GM19099 (cell line): ENCODE measurements at regions not wholly inside any gene's neighbourhood (a gene's known extent, or its start where the extent isn't known, plus 50 kb on each side); places are given as distances from the start of the nearest gene placed in this dataset.

ENCODE experiments used
- POLR2A ChIP-seq: IDR thresholded peaks from 3 replicates; pipeline ENCODE4 v1.6.1; 2011; ENCODE audit warnings: low read depth; ENCODE audit not compliant: insufficient read length; ENCODE audit errors: extremely low read depth

DNA sequence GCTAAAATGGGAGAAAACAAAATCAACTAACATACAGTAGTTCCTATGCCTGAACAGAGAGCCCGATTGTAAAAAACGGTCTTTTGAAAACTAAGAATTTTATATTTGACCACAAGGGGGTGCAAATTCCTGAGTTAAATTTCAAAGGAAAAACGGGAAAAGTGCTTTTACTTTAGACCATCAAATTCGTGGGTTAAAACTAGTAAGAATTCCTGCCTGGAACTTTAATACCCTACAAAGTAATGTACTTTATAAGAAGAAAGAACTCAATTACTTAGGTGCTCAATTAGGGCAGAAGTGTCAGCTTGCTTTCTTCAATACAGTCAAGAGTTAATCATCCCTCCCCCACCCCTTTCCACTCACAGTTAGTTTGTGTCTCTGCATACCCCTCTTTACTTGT is 69.8 kb downstream of the KCNRG start:
- TF ChIP-seq POLR2A: no peak

DNA sequence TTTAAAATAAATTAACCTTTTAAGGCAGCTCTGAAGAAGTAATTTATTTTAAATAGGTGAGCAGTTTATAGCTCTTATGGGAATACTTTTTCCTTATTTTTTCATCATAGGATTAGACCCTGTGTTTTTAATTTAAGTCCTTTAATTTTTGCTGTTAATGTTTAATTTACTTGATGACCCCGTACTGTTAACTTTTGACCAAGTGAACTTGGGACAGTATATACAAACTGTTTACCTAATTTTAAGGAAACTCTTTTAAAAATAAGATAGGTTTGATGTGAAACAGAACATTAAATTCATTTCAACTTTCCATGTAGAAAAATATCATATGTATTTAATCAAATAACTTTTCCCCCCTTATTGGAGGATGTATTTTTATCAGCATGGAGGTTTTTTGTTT is 74.4 kb downstream of the KCNRG start:
- no peak for TF ChIP-seq POLR2A

DNA sequence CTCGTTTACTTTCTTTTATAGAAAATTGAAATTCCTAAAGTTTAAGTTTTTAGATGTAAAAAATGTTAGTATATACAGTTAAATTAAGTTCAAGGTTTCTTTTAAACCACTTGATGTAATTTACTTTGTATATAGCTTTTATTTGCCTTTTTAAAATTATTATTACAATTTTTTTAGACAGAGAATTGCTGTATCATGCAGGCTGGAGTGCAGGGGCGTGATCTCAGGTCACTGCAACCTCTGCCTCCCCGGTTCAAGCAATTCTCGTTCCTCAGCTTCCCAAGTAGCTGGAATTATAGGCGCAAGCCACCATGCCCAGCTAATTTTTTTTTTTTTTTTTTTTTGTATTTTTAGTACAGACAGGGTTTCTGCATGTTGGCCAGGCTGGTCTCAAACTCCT is 75.0 kb downstream of the KCNRG start:
- TF ChIP-seq POLR2A: no peak

DNA sequence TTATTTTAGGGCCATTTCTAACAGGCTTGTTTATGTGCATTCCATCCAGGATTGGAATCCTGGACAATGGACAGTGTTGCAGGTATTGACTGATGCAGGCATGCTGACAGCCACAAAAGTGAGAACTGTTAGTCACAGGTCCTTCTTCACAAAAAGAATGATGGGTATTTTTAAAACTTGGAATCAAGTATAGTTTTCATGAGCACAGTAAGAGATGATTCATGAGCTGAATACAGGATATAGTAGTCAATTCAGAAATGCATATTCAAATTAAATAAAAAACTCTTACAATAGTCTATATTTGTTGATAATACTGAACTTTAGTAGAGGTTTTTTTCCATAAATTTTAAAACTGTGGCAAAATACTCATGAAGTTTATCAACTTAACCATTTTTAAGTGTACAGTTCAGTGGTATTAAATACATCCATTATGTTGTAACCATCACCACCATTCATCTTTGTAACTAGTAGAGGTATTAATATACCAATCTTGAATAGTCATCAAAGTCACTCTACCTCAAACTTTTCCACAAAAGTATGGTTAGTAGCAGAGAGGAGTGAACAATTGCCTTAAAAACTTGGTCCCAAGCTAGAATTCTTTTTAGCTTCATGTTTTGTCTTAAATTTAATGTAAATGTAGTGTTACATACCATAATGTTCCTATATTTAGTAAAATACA is 79.5 kb downstream of the KCNRG start:
- TF ChIP-seq POLR2A: no peak

DNA sequence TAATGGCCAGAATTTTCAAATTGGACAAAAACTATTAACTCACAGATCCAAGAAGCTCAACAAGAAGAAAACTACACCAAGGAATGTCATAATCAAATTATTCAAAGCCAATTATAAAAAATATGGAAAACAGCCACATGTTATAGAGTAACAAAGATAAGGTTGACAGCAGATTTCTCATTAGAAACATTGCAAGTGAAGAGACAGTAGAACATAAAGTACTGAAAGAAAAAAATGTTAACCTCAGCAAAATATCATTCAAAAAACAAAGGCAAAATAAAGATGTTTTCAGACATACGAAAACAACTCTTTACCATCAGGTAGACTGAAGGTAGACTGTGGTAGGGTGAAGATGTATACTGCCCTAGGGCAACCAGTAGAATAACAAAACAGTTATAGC is 83.4 kb downstream of the KCNRG start:
- no peak for TF ChIP-seq POLR2A

DNA sequence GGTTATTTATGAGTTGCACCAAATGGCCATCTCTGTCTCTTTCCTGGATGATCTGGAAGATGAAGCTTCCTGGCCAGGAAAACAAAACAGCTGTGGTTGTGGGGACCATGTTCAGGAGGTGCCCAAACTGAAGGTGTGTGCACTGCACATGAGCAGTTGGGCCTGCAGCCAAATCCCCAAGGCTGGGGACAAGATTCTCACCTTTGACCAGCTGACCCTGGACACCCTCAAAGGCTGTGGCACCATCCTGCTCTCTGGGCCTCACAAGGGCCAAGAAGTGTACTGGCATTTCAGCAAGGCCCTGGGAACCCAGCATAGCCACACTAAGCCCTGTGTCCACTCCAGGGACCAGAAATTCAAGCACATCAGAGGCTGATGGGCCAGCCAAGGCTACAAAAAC is 84.2 kb downstream of the KCNRG start:
- no peak for TF ChIP-seq POLR2A

DNA sequence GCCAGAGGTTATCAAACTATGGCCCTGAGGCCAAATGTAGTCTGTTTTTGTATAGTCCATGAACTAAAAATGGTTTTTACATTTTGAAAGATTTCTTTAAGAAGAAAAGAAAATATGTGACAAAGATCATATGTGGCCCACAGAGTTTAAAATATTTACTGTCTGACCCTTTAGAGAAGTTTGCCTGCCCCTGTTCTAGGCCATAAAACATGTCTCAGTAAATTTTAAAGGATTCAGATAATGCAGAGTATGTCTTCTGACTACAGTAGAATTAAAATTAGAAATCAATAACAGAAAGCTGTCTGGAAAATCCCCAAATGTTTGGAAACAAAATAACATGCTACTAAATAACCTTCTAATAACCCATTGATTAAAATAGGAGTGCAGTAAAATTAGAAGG is 86.3 kb downstream of the KCNRG start:
- no peak for TF ChIP-seq POLR2A

DNA sequence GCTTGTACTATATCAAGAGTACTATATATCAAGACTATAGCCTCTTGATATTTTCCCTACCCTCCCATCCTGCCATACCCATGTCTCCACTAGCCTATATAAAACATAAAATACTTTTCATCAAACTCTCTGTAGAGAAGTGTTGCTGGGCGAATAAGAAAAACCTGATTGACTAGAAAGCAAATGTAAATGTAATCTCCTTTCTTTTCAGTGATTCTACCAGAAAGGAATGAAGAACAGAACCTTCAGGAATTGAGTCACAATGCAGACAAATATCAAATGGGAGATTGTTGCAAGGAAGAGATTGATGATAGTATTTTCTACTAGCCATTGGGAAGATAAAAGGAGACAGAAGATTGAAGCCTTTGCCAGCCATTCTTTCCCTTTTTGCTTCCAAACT is 89.2 kb downstream of the KCNRG start:
- no peak for TF ChIP-seq POLR2A

DNA sequence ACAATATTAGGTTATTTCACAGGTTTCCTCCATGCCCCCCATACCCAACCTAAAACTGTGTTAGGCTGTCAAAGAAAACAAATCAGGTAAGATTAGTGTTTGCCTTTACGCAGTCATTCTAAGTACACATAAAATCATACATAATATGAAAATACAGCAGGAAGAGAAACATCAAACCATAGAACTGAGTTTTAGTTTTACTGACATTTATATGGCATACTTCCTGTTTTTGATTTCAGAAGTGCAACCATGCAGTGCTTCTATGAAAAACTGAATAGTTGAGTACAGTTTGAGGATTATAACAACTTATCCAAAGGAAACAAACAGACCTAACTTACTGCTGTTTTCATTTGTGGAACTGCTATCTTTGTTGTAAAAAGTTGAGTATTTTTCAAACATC is 91.3 kb downstream of the KCNRG start:
- TF ChIP-seq POLR2A: no peak

DNA sequence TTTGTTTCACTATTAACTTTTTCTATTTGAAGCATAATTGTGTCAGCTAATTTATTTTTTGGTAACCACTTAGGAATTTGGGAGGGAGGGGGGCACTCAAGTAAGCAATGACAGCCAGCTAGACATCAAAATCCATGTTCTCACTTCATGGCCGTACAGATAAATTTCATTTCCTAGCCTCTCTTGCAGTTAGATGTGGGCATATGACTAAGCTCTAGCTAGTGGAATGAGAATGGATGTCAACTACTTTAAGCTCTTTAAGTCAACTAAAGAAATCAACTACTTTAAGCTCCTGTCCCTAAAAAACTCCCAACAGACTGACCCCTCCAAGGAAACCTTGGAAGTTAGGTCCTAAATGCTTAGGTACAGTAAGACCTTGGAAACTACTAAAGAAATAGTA is 92.0 kb downstream of the KCNRG start:
- no peak for TF ChIP-seq POLR2A

DNA sequence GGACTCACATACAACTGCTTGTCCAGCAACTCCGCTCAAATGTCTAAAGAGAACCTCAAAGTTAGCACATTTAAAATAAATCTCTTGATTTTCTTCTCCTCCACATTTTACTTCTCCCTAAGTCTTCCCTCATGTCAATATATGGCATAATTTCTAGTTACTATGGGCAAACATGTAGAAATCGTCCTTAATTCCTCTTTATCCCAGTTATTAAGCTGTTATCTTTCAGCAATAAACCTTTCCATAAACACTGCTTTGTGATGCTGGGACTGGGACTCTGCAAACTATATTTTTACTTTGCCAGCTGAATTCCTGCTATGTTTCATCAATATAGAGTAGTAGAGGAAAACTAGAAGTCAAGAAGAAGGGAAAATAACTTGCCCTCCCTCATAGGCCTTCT is 99.7 kb downstream of the KCNRG start:
- TF ChIP-seq POLR2A: no peak

DNA sequence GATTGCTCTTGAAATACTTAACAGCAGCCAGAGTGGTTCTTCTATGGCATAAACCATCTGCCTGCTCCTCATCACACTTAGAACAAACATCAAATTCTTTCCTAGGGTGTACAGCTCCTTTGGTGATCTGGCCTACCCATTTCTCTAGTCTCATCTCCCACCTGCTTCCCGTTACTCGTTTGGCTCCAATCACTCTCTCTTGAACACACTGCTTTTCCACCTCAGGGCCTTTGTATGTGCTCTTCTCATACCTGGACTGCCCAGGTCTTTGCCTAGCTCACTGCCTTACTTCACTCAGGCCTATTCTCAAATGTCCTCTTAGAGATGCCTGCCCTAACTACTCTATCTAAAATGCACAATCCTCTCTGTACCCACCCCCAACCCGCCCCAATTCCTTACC is 100.5 kb downstream of the KCNRG start:
- TF ChIP-seq POLR2A: no peak

DNA sequence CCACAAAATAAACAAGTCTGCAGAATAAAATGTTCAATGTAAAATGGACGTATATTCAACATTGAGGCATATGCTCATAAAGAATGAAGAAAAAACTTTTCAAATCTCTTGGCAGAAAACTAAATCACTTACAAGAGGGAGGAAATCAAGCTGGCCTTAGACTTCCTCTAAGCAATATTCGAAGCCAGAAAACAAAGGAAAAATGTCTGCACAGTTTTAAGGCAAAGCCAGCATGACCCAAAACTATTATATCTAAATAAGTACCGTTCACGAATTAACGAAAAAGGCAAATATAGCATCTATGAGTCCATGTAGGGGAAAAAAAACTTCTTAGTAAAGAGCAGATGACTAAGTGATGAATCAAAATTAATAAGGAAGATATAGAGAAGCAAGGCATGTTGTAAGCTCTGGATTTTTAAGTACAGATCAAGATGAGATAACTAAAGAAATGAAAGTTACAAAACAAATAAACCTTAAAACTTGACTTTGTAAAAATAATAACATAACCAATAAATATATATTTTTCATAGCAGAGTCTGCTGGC is 101.3 kb downstream of the KCNRG start:
- no peak for TF ChIP-seq POLR2A

DNA sequence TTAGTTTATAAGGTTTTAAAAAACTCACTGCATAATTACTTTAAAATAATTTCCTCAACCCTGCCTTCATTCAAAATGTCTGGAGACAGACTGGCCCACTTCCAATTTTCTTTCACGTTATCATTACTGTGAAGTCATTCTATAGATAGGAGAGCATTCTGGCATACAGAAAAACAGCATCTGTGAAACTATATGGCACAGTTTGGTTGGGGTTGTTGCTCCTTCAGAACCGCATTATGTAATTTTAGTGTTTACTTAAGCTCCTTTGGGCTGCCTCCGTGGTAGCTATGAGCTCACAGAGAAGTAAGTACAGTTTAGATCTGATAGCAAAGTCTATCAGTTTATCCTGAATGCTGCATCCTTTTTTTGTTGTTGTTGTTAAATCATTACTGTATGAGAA is 104.3 kb downstream of the KCNRG start:
- TF ChIP-seq POLR2A: no peak

DNA sequence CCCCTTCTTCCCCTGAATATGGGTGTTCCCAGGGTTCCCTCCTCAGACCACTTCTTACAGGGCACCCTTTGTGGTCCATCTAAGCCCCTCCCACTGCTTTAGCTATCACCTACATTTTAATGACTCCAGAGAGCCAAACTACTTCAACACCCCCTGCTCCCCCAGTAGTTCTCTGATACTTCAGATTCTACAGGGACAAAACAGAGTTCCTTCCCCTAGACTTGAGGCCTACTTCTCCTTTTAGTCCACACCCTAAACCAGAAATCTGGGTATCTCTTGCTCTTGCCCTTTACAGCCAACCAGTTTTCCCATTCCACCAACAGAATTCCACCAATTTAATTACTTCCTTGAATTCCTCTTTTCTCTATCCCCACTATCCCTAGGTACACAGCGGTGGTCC is 107.2 kb downstream of the KCNRG start:
- TF ChIP-seq POLR2A: no peak

DNA sequence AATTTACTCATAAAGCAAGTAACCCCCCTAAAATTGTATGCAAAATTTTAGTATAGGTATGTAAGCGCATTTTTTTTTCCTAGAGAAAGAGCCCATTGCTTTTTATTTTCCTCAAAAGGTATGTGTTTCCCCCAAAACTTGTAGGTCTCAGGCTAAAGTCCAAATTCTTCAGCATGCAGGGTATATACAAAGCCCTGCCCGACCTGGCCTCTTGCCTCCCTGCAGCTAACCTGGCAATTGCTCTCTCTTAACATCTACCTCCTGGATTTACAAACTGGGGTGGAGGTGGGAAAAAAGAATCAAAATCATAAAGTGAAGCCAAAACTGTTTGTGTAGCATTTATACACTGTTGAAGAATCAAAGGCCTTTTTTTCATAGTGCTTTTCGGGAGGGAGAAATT is 107.8 kb downstream of the KCNRG start:
- no peak for TF ChIP-seq POLR2A

DNA sequence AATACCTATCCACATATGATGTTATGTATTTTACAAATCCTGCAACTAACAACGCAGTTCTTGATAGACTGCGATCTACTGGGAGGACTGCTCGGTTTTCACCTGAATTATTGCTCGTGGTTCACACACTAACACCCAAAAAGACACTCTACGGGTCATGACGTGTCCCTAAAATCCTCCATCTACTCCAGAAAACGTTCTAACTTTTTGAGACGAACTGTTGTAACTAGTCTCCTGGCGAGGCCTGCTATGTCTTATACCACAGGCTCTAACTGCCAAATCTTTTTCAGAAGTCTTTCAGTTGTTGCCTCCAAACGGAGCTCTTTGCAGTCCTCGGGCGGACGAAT is 108.2 kb downstream of the KCNRG start:
- TF ChIP-seq POLR2A: no peak
